ENCODE measurements at regions not wholly inside any gene's neighbourhood (a gene's known extent, or its start where the extent isn't known, plus 50 kb on each side); places are given as distances from the start of the nearest gene placed in this dataset.

GRCh38 chr4:187474238-187474637, 521.3 kb upstream of the ZFP42 start:
- TF ChIP-seq, protein P1, sequence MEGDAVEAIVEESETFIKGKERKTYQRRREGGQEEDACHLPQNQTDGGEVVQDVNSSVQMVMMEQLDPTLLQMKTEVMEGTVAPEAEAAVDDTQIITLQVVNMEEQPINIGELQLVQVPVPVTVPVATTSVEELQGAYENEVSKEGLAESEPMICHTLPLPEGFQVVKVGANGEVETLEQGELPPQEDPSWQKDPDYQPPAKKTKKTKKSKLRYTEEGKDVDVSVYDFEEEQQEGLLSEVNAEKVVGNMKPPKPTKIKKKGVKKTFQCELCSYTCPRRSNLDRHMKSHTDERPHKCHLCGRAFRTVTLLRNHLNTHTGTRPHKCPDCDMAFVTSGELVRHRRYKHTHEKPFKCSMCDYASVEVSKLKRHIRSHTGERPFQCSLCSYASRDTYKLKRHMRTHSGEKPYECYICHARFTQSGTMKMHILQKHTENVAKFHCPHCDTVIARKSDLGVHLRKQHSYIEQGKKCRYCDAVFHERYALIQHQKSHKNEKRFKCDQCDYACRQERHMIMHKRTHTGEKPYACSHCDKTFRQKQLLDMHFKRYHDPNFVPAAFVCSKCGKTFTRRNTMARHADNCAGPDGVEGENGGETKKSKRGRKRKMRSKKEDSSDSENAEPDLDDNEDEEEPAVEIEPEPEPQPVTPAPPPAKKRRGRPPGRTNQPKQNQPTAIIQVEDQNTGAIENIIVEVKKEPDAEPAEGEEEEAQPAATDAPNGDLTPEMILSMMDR (IDR thresholded peaks at IDR 0.05), result no peak
- no peak for DNase-seq
- peaks cover 56% of the 10 kb centered on the region for H3K4me1 Mint-ChIP-seq (ENCODE audit: low read depth)
- no peaks in the 10 kb centered on the region for H3K9me3 Mint-ChIP-seq
- H3K27ac Mint-ChIP-seq, result no peak overlapping the region
- H3K36me3 Mint-ChIP-seq (ENCODE audit: low read depth), result no peaks in the 10 kb centered on the region
- H3K27me3 Mint-ChIP-seq (ENCODE audit: insufficient read depth), result no peaks in the 10 kb centered on the region; the same call in 1 of the 2 replicates
- H3K4me3 Mint-ChIP-seq, result no peak overlapping the region

DNA sequence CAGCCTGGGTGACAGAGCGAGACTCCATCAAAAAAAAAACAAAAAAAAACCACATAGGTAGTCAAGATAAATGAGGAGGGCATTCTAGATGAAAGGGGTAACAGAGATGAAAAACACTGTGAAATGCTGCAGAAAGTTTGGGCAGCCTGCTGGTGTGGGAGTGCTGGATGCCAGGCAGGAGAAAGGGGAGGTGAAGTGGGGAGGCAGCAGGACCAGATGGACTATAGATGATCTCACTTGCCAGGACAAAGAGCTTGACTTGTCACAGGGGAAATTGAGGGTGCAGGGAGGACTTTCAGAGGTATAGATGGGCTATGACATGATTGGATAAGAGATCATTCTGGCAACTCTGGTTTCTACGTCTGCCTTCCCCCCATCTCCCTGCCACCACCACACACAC, 519.7 kb upstream of the ZFP42 start:
- H3K4me3 Mint-ChIP-seq, result no peak overlapping the region
- H3K36me3 Mint-ChIP-seq (ENCODE audit: low read depth), result no peaks in the 10 kb centered on the region
- H3K27me3 Mint-ChIP-seq (ENCODE audit: insufficient read depth), result no peaks in the 10 kb centered on the region; the same call in 1 of the 2 replicates
- H3K4me1 Mint-ChIP-seq (ENCODE audit: low read depth), result peaks cover 60% of the 10 kb centered on the region
- no peaks in the 10 kb centered on the region for H3K9me3 Mint-ChIP-seq
- TF ChIP-seq, protein P1 (IDR thresholded peaks at IDR 0.05), result no peak
- DNase-seq, result no peak
- no peak overlapping the region for H3K27ac Mint-ChIP-seq

GRCh38 chr4:187477224-187477623, 518.3 kb upstream of the ZFP42 start:
- Mint-ChIP-seq H3K27me3 (ENCODE audit: insufficient read depth) (no peaks in the 10 kb centered on the region; the same call in none of the 2 replicates), H3K4me1 (ENCODE audit: low read depth) (peaks cover 70% of the 10 kb centered on the region)

DNA sequence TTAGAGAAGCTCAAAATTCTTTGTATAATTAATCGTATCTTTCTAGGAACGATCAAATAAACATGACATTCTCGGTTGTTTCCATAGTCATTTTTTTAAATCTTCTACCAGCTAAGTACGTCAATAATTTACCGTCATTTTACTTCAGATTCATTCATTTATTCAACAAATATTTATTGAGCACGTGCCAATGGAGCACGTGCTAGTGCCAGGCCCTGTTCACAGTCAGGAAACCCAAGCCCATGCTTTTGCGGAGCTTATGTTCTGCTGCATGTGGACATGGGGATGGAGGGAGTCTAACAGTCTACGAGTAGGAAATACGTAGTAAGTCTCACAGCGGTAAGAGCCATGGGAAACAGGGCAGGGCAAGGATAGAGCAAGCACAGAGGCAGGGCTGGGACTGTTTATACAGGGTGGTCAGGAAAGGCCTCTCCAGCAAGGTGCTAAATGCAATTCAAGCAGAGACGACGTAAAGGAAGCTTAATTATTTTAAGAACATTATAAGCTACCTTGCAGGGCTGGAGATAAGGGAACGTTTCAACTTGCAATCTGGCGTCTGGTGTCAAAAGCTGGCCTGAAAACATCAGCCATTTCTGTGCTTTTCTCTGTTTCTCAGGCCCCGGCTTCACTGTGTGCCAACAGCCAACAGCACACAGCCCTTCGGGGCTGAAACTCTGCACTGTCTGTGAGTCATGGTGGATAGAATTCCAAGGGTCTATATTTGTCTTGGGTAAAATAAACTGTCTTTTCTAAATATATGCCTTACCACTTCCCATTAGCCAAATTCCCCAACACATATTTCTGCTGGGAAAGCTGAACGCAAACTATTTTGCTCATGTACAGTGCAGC, 517.1 kb upstream of the ZFP42 start:
- Mint-ChIP-seq H3K27me3 (ENCODE audit: insufficient read depth) (no peaks in the 10 kb centered on the region; the same call in none of the 2 replicates), H3K36me3 (ENCODE audit: low read depth) (no peaks in the 10 kb centered on the region), H3K4me1 (ENCODE audit: low read depth) (peaks cover 70% of the 10 kb centered on the region), H3K9me3 (no peaks in the 10 kb centered on the region), H3K4me3 (peak overlapping the region; percentile 62), H3K27ac (peak overlapping the region; percentile 98)
- TF ChIP-seq, protein P1 (IDR thresholded peaks at IDR 0.05), result no peak
- peak; percentile 91 for DNase-seq

More at GRCh38 chr4:187477224-187477623, 518.3 kb upstream of the ZFP42 start:
- no peaks in the 10 kb centered on the region for H3K9me3 Mint-ChIP-seq
- H3K27ac Mint-ChIP-seq, result peak overlapping the region; percentile 98
- H3K4me3 Mint-ChIP-seq, result no peak overlapping the region
- DNase-seq, result no peak
- no peaks in the 10 kb centered on the region for H3K36me3 Mint-ChIP-seq (ENCODE audit: low read depth)
- TF ChIP-seq, protein P1 (IDR thresholded peaks at IDR 0.05), result no peak

DNA sequence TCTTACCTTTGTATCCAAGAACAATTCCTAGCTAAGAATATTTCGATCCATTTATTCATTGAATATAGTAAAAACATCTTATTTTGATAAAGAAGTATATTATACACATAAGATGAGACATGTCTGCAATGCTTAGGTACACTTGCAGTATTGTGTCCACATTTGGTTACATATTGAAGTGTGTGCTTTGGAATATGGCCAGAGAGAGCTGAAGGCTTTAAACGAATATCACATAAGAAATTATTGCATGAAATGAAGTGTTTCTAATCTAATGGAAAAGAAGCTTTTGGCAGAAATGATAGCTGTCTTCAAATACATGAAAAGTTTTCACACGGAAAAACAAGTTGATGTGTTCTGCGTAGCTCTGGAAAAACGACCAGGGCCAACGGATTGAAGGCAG, 516.1 kb upstream of the ZFP42 start:
- H3K4me3 Mint-ChIP-seq, result peak overlapping the region; percentile 62; the same call in 1 of the 2 replicates
- TF ChIP-seq, protein P1 (IDR thresholded peaks at IDR 0.05), result no peak
- peaks cover 68% of the 10 kb centered on the region for H3K4me1 Mint-ChIP-seq (ENCODE audit: low read depth)
- no peaks in the 10 kb centered on the region; the same call in none of the 2 replicates for H3K27me3 Mint-ChIP-seq (ENCODE audit: insufficient read depth)
- H3K27ac Mint-ChIP-seq, result peak overlapping the region; percentile 98
- DNase-seq, result no peak
- no peaks in the 10 kb centered on the region for H3K9me3 Mint-ChIP-seq
- no peaks in the 10 kb centered on the region for H3K36me3 Mint-ChIP-seq (ENCODE audit: low read depth)

All from HFFc6 (cell line).